Suprapubic skin (tissue), 4 donors: ENCODE measurements at regions not wholly inside any gene's neighbourhood (a gene's known extent, or its start where the extent isn't known, plus 50 kb on each side); places are given as distances from the start of the nearest gene placed in this dataset.

ENCODE experiments used
- CTCF ChIP-seq, 2 donors: fragments of 200-600 bp in 1 of 2; fragments of 450-650 bp in 1 of 2; sonication (generic) in 1 of 2; IDR thresholded peaks; one replicate each; pipeline ENCODE4 v1.5.1; 2016 to 2019; ENCODE audit warnings: antibody characterized with exemption in 2 of 2, mild to moderate bottlenecking in 1 of 2, moderate library complexity in 1 of 2
- EP300 ChIP-seq: sonication (generic); formaldehyde crosslinking; IDR thresholded peaks from one replicate; pipeline ENCODE4 v1.6.1; 2017; ENCODE audit warnings: antibody characterized with exemption
- POLR2A ChIP-seq, 2 donors: fragments of 450-650 bp; IDR thresholded peaks; one replicate each; pipeline ENCODE4 v1.6.1; 2017; ENCODE audit warnings: antibody characterized with exemption in 2 of 2, mild to moderate bottlenecking in 2 of 2, moderate library complexity in 2 of 2
- POLR2AphosphoS5 ChIP-seq, 3 donors: sonication (generic); formaldehyde crosslinking; IDR thresholded peaks; one replicate each; pipeline ENCODE4 v1.6.1; 2017; ENCODE audit warnings: antibody characterized with exemption in 3 of 3

DNA sequence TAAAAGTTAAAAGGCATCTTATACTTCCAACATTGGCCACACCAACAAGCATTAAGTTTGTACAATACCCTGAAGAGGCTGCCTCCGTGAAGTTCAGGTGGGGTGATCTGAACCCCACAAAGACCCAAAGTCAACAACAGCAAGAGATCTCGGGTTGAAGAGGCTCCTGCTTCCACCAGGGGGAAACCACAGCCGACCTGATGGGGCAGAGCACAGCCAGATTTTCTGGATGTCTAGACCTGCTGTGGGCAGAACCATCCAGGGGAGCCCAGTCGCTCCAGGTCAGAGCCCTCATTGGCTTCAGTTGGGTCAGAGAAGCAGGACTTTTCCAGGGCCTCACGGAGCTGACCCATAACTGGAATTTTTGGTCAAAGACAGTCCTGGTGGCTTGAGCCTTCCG, 66.5 kb upstream of the ACKR3 start:
- no peak for TF ChIP-seq POLR2A (IDR thresholded peaks at IDR 0.05)
- no peak for TF ChIP-seq CTCF (IDR thresholded peaks at IDR 0.05)
- TF ChIP-seq POLR2AphosphoS5 (IDR thresholded peaks at IDR 0.05) = no peak
- no peak for TF ChIP-seq EP300
